HG03196 (cell line): ENCODE measurements at regions not wholly inside any gene's neighbourhood (a gene's known extent, or its start where the extent isn't known, plus 50 kb on each side); places are given as distances from the start of the nearest gene placed in this dataset.

Experiments used
- ATAC-seq: cut with Tn5 transposase; IDR thresholded peaks from one replicate; pipeline ENCODE4 v1.9.1; 2021; ENCODE audit not compliant: unreplicated experiment

DNA sequence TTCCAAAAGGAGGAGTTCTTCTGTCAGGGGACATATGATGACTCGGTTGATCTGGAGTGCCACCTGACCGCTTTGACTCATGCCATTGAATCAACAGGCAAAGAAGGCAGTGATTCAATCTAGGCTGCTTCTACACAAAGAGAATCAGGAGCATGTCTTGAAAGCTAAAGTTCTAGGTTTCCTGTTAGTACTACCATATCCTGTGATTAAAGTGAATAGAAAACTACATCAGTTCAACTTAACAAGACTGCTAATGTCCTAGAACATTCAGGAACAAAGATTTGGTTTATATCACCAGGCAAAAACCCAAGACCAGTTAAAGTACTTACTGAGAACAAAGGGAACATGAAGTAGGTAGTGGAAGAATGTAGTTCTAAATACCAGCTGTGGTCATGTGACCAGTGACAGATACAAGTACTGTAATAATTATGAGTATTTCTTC, 216.8 kb upstream of the SGK1 start:
- ATAC-seq = no peak

DNA sequence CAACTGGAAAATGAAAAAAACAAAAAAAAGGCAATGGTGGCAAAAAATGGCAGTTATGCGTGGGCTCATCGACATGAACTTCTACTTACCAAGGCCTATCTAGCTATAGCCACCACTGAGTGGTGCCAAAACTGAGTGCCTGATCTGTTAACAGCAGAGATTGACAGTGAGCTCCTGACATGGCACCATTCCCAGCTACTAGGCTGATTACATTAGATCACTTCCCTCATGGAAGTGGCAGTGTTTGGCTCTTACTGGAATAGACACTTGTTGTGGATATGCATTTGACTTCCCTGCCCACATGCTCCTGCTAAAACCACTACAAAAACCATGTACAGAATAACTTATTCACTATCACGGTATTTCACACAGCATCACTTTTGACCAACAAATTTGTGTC, 216.1 kb upstream of the SGK1 start:
- no peak for ATAC-seq

DNA sequence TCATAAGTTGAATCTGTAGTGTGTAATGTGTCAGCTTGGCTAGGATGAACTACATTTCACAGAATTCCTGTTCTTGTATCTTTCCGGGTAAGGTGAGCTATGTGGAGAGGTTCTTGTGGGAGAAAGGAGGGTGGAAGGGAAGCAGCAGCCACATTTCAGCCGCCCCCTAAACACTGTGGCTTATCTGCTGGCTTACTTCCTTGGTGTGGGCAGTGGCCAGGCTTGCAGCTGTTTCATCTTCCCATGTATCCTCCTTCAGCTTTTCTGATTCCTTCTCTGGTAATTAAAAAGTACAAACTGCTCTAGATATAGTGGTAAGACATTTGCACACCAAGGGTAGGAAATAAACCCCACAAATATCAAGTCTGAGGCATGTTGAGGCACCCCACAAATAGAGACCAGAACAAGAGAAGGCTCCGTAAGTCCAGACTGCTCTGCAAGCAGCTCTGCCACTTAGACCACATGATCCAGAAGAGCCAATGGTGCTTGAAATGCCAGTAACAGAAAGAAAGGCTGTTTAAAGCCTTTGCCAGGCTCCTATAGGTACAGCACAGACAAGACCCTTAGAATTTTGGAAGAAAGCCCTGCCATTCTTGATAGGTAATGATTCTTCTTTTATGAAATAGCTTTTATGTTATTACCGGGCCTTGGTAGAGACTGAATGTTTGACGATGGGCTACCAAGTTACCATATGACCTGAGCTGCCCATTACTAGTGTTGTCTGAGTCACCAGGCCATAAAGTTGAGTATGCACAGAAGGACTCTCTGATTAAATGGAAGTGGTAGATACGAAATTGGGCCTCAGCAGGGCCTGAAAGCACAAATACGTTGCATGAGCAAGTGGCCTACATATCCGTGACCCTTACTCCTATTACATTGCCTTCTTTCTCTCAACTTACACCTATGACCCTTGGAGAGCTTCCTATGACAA, 215.0 kb upstream of the SGK1 start:
- ATAC-seq = no peak

DNA sequence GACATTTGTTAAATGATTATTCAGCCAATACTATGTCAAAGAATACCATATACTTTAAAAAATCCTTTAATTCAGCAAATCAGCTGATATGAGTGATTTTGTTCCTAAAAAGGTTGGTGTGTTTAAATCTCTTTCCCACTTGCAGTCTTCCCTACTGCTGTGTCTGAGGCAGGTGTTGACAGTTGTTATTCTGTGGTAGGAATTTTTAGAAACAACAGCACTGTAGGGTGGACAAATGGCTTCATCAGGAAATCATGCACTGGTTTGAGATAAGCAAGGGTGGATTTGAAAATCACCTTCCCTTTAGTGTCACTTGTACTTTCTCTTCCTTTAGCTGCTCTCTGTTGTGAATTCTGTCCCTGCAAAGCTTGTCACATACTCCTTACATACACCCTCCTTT, 213.7 kb upstream of the SGK1 start:
- no peak for ATAC-seq

DNA sequence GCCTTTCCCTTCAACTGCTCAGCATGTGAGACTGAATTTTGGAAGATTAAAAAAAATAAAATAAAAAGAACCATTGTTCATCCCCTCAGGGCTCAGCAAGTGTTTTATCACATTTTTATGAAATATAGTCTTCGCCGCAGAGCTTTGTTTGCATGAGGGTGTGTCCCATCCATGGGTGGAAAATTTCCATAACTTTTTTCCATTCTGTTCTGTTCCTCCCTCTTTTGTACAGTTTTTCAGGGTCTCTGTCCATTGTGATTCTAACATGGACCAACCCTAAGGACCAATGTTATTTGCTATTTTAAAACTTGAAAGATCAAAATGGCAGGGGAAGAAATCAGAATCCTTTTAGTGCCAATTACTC, 213.3 kb upstream of the SGK1 start:
- no peak for ATAC-seq

DNA sequence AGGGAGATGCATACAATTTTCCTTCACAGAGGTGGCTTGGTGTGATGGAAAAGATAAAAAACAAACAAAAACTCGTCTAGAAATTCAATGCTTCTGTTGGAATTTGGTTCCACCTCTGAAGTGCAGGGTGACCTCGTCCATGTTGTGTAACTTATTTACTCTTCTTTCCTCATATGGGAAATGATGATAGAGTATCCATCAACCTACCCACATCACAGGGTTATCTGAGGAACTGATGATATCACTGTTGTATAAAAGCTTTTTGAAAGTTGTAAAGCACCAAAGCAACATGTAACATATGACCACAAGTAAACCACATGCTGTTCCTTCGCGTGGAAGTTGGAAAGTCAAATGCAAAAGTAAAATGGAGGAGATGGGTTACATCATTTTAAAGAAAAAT, 212.0 kb upstream of the SGK1 start:
- ATAC-seq = no peak

DNA sequence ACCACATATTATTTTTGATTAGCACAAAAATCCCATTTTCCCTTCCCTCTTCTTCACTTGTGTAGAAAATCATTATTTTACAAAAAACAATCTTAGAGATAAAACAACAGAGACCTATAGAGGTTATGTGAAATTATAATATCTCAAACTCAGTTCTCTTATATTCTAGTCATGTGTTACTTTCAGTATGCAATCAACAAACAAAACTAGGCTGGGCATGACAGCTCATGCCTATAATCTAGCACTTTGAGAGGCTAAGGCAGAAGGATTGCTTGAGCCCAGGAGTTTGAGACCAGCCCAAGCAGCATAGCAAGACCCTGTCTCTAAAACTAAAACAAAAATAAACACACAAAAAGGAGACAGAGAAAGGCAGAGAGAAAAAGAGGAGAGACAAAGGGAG, 211.4 kb upstream of the SGK1 start:
- ATAC-seq = no peak

DNA sequence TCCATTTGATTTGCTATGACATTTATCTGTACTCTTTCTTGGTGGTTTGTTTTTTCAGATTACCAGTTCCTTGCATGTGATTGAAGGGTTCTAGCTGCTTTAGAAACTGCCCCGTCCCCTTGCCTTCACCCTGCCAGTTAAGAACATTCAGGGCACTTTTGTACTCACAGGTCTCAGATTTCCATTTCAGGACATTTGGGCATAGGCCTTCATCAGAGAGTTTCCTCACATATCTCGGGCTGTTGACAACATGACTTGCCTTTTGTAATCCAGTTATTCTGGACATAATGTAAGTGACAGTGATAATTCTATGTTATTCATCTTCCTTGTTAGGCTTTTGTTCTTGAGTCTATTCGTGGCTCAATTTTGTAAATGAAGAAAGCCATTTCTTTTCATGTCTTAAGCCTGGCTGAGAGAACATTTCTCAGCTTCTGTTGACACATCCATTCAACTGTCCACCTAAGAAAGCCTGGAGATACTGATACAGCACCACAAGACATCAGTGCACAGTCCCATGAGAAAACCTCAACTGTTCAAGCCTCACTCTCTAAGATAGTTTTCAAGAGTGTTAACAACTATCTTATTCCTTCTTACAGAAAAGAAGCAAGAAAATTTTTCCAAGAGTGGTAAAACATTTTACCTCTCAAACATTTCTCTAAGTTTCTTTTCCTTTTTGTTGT, 209.3 kb upstream of the SGK1 start:
- ATAC-seq = no peak

DNA sequence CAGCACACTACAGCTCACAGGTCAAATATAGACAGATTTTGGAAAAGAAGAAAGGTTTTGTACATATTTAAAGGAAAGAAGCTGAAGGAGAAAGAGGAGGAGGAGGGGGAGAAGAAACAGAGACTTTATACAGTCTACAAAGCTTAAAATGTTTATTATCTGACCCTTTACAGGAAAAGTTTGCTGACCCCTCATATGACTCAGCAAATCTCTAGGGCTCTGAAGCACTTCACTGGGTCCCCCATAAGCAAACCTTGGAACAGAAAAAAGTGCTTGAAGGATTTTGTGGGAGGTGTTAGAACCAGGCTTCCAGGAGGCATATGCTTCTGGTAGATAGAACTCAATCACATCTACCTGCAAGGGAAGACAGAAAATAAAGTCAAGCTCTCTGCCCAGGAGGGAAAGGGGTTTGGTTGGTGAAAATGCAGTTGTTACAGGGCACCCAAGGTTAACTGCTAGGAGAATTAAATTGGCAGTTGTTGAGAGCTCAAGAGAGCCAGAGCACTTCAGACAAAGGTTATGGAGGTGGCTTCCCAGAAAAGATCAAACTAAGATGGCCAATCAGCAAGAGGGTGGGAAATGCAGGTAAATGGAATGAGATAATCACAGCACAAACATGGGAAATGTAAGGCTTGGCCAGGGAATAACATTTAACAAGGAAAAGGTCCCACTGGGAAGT, 207.4 kb upstream of the SGK1 start:
- no peak for ATAC-seq

DNA sequence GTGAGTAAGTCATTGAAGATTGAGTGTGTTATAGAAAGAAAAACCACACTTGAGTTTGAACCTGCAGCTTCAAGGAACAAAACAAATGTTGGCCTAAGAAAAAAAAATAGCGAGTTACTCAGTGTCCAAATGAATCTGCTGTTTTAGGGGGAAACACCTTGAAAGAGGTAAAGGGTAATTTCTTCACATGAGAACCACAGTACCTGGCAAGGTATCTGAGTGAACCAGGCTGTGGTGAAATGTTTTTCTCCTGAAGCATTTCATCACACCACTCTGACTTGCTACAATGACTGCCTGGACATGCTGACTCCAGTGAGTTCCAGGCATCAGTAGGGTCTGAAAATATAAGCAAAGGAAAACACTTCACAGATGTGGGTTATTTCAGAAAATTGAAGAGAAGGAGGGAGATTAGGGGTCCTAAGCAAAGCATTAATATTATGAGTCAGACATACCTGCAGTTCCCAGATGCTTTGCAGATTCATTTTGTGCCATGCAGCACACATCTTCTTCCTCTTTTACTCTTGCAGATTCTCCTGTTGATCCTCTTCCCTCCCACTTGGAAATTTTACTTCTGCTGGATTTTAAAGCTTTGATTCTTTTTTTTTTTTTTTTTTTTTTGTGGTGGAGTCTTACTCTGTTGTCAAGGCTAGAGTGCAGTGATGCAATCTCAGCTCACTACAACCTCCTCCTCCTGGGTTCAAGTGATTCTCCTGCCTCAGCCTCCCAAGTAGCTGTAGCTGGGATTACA, 206.2 kb upstream of the SGK1 start:
- ATAC-seq = no peak

DNA sequence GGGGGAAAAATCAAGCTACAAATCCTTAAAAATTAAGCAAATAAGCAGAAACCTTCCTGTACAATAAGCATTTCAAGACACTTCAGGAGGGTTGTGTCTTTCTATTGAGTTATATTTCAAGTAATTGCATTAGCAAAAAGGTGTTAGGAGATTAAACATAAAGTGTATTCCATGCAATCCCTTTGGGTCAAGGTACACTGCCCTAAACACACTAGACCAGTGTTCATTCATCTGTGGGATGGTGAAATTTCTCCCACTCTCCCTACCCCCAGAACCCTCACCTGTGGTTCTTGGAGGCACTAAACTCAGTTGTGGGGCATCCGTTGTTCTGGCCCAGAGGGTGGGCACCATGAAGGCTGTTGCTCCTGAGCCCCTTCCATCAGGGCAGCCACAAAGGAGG, 205.1 kb upstream of the SGK1 start:
- no peak for ATAC-seq

DNA sequence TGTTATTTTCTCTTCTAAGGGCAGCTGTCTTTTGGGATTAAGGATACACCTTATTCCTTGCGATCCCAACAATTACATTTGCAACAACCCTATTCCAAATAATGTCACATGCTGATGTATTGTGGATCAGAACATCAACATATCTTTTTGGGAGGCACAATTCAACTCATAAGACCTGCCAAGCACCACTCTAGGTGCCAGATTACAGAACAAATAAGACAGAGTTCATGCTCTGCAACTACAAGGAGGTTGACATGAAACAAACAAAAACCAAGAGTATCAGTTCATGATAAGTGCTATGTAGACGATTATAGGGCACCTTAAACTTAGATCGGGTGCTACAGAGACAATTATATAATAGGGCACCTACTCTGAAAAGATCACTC, 203.2 kb upstream of the SGK1 start:
- ATAC-seq = no peak

DNA sequence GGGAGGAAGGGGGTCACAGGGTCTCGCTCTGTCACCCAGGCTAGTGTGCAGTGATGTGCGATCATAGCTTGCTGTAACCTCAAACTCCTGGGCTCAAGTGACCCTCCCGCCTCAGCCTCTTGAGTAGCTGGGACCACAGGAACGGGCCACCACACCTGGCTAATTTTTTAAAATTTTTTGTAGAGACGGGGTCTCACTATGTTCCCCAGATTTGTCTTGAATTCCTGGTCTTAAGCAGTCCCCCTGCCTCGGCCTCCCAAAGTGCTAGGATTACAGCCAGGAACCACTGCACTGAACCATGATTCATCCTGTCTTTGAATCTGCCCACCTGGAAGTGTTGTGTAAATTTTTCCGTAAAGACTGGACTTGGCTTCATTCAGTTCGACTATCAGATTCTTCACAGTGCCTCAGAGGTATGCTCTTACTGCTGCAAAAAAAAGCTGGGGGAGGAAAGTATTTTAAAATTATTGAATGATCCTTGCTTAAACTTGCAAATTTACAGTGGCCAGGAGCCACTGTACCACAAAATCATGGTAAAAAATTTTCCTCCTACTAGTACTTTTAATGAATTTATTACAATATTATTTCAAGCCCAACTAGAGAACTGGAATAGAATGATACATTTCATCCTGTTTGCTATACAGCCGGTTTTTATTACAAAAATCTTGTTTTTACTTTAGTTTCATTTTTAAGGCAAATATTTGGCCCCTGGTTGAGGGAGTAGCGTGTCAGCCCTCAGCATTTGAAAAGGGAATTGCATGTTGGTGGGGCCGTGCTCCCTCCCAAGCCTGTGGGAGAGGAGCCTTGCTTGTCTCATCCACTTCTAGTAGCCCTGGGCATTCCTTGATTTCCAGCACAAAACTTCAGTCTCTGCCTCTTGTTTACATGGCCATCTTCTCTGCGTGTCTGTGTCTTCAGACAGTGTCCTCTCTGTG, 202.5 kb upstream of the SGK1 start:
- no peak for ATAC-seq

DNA sequence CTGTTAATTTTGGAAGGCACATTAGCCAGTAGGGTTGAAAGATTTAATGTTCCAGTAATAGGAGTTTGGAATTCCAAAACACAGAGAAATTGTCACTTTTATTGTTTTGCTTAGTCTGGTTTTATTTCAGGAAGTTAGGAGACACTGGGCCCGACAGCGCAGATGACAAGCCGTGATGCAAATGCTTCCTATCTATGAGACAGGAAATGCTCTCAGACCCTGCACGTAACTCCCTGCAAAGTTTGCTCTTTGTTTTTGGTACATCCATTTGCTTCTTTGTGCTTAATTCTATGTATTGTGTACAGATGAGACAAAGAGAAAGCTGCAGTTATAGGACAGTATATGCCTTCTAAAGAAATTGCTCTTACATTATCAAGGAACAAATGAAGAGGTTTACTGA, 201.6 kb upstream of the SGK1 start:
- ATAC-seq = no peak

DNA sequence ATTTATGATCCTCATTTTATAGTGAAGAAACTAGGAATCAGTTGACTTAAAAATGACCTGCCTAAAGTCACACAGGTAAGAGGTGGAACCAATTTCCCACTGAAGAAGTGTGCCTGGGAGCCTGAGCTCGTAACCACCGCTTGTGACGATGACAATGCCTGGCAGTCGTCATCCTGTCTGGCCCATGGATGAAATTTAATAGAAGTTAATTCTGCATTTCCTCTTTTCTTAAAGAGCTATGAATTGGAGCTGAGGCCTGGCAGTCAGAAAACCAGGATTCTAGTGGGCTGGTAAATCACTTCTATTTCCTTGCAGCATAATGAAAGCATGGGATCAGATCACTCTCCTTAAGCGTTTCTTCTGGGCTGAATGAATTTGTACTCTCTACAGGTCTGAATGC, 200.0 kb upstream of the SGK1 start:
- ATAC-seq = no peak

DNA sequence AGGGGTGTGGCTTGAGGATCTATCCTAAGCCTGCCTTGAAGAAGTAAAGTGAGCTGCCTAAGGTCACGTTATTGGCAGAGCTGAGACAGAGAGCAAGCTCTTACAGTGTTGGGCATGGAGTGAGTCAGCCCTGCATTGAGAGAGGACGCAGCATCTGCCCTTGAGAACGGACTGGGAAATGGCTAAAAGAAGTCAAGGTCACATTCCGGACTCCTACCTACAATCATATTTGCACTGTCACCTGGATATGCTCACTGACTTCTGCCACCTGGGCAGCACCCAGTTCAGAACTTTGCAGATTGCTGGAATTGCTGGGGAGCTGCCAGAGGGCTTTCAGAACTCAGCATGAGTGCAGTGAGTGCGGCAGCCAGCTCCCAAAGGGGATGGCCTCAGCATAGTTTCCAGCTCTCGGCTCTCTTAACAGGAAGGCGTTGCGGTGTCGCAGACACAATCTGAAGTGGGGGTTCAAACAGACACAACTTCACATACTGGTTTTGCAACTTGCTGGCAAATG, 199.3 kb upstream of the SGK1 start:
- no peak for ATAC-seq

DNA sequence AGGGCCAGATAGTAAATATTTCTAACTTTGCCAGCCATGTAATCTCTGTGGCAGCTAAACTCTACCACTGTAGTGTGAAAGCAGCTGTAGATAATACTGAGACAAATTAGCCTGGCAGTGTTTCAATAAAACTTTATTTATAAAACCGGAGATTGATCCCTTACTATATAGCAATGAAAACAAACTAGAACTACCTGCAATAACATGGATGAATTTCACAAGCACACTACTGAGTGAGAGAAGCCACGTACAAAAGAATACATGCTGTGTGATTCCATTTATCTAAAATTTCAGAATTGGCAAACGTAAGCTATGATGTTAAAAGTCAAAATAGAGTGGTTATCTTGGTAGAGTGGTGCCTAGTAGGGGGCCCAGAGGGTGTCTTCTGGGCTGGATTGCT, 198.7 kb upstream of the SGK1 start:
- ATAC-seq = no peak

DNA sequence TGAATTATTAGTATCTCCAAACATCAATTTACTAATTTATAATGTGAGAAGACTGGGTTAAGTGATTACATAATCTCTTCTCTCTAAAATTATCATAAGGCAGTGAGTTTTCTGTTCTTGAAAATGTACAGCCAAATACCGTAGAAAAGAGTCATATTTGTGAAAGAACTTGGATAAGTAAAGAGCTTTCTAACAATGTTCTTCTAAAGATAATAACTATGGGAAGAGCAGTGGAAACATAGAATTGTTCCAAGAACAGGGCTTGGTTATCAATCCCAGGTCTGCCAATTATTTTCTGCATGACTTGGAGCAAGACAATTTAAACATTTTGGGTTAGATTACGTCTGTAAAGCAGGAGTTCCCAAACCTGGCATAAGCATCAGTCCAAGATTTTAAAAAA, 198.1 kb upstream of the SGK1 start:
- no peak for ATAC-seq

DNA sequence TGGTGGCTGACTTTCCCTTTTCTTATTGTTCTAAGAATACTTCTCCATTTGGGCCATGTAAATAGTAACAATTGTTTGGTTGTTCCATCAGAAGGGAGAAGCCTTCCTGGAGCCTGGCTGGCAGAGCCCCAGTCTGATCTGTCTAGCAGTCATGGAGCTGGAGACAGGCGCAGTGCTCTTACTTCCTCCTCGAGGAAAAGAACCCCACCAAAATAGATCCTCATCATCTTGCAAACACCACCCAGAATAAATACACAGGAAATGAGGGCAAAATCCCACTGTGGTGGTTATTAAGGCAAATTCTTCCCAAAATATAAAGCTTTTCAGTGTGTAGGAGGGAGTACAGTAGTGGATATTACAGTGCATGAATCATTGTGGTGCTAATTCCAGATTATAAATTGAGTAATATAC, 195.1 kb upstream of the SGK1 start:
- no peak for ATAC-seq
